T-cell (primary cell): ENCODE measurements at regions not wholly inside any gene's neighbourhood (a gene's known extent, or its start where the extent isn't known, plus 50 kb on each side); places are given as distances from the start of the nearest gene placed in this dataset.
"Not testable (repeated sequence)": the region's sequence is repeated elsewhere in the genome, so short reads cannot be mapped to it uniquely, and the experiment has no call there.

ENCODE experiments used
- ATAC-seq, 4 experiments: fragments of 200-7000 bp in 3 of 4; fragments of 150-1000 bp in 1 of 4; cut with Tn5 transposase; replicated peaks in 1 of 4; 1 replicate in 3 of 4; 2 replicates in 1 of 4; pipeline ENCODE4 v1.10.0; 2021; ENCODE audit warnings: moderate library complexity in 3 of 4, mild to moderate bottlenecking in 2 of 4, moderate number of reproducible peaks in 1 of 4
- CTCF ChIA-PET, 2 donors: fragments of 300-600 bp; sonication (Branson Sonifier 250); formaldehyde crosslinking; loops; one replicate each; lab custom pipeline; 2022; ENCODE audit warnings: antibody characterized with exemption in 2 of 2; lab: Charles Lee
- POLR2A ChIA-PET, 2 donors: fragments of 300-600 bp; sonication (Branson Sonifier 250); formaldehyde crosslinking; loops; one replicate each; lab custom pipeline; 2022; ENCODE audit warnings: antibody characterized with exemption in 2 of 2; lab: Charles Lee
- DNase-seq, 35 experiments: peaks; one replicate each; pipeline versions ENCODE4 v3.0.0 to v3.0.0-alpha.2; 2013 to 2023
- H3K27ac ChIP-seq: one replicate; pipeline ENCODE4 v1.5.1; 2013; ENCODE audit warnings: low read length
- H3K27me3 ChIP-seq, 2 experiments: replicated peaks in 1 of 2; 1 replicate in 1 of 2; 2 replicates in 1 of 2; pipeline versions ENCODE4 v1.6.1 to v1.7.0; 2013; ENCODE audit warnings: low read length in 1 of 2, mixed read lengths in 1 of 2; ENCODE audit not compliant: control insufficient read depth in 2 of 2, insufficient read depth in 2 of 2; ENCODE audit errors: extremely low read depth in 1 of 2
- H3K36me3 ChIP-seq, 2 donors: 1 replicate in 1 of 2; 2 replicates in 1 of 2; pipeline versions ENCODE4 v1.6.1 to v1.7.0; 2013; ENCODE audit warnings: low read length in 1 of 2; ENCODE audit not compliant: control insufficient read depth in 2 of 2, insufficient read depth in 1 of 2; ENCODE audit errors: extremely low read depth in 1 of 2
- H3K4me1 ChIP-seq, 2 experiments: 1 replicate in 1 of 2; 2 replicates in 1 of 2; pipeline versions ENCODE4 v1.6.1 to v1.7.0; 2013; ENCODE audit warnings: low read length in 2 of 2, mixed read lengths in 1 of 2; ENCODE audit not compliant: insufficient read depth in 2 of 2, control insufficient read depth in 1 of 2; ENCODE audit errors: extremely low read depth in 1 of 2
- H3K4me3 ChIP-seq, 2 donors: 1 replicate in 1 of 2; 2 replicates in 1 of 2; pipeline versions ENCODE4 v1.5.1 to v1.7.0; 2013; ENCODE audit warnings: mild to moderate bottlenecking in 2 of 2, low read length in 1 of 2, moderate library complexity in 1 of 2; ENCODE audit not compliant: control insufficient read depth in 1 of 2; ENCODE audit errors: extremely low read depth in 1 of 2
- H3K9me3 ChIP-seq: 2 replicates; pipeline ENCODE4 v1.7.0; 2013
- H3K27ac Mint-ChIP-seq, 2 donors: one replicate each; pipeline ENCODE4 v1.8.0; 2020 to 2021; ENCODE audit warnings: mild to moderate bottlenecking in 2 of 2, mixed read lengths in 2 of 2
- H3K27me3 Mint-ChIP-seq, 2 donors: one replicate each; pipeline ENCODE4 v1.8.0; 2021 to 2022; ENCODE audit warnings: mixed read lengths in 2 of 2
- H3K36me3 Mint-ChIP-seq: one replicate; pipeline ENCODE4 v1.8.0; 2021; ENCODE audit warnings: mixed read lengths
- H3K4me1 Mint-ChIP-seq, 3 donors: one replicate each; pipeline ENCODE4 v1.8.0; 2020 to 2022; ENCODE audit warnings: mixed read lengths in 3 of 3, mild to moderate bottlenecking in 1 of 3
- H3K4me3 Mint-ChIP-seq, 3 donors: one replicate each; pipeline ENCODE4 v1.8.0; 2020 to 2022; ENCODE audit warnings: mild to moderate bottlenecking in 3 of 3, mixed read lengths in 3 of 3, moderate library complexity in 3 of 3
- H3K9me3 Mint-ChIP-seq, 3 donors: one replicate each; pipeline ENCODE4 v1.8.0; 2020 to 2022; ENCODE audit warnings: mixed read lengths in 3 of 3
- WGBS: methylation state at CpG from one replicate; pipeline ENCODE4 v1.1.5; 2013; ENCODE audit warnings: missing lambda C conversion rate; ENCODE audit not compliant: insufficient coverage; 5-methylcytosine and 5-hydroxymethylcytosine counted together

DNA sequence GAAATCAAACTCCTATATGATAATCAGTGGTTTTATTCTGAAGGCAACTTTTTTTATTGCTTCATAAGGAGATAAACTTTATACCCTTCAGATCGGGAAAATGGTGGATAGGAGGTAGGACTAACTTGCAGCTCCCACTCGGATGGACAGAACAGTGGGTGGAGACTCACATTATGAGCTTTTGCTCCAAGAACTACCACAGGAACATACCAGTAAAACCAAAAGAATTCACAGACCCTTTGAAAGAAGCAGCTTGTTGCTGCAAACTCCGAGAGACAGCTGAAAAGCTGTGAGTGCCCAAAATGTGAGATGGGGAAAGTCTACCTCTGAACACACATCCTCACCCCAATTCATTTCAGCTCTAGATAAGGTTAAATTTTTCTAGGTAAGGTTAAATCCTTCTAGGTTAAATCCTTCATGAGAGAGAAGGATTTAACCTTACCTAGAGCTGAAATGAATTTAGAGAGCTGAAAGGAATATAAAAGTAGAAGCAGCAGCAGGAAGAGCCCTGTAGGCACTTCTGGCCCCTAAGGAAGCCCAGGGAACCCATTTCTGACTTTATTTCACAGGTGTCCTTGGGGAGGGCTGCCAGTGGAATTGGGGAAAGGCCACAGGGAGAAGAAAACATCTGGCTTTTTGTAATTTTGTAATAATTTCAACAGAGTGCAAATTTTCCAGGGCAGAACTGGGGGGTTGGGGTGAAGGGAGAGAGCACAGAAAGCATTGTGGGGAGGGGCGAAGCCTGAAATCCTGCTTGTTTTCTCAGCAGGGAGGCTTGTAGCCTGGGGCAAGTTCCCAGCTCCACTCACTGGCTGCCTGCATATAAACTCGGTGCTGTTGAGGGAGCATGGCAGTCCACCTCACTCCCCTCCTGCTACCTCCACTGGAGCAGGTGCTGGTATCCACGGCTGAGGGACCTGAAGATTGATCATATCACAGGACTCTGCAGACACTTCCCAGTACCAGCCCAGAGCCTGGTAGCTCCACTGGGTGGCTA is 65.9 kb upstream of the HCRTR2 start:
- POLR2A ChIA-PET: no interaction called here
- WGBS: 48% methylated on average over 3 of the region's 6 CpGs
- no peaks in the 10 kb centered on the region for H3K9me3 ChIP-seq
- no peak overlapping the region for H3K27ac ChIP-seq
- CTCF ChIA-PET: no interaction called here
- no peaks in the 10 kb centered on the region for H3K4me1 Mint-ChIP-seq
- H3K4me3 Mint-ChIP-seq: no peak overlapping the region
- H3K4me3 ChIP-seq: no peak overlapping the region
- no peak for ATAC-seq
- no peaks in the 10 kb centered on the region for H3K36me3 ChIP-seq
- peaks cover 22 to 27% (median 26%) of the 10 kb centered on the region in 3 donors for H3K9me3 Mint-ChIP-seq
- H3K27ac Mint-ChIP-seq: no peak overlapping the region
- no peaks in the 10 kb centered on the region for H3K27me3 Mint-ChIP-seq
- no peaks in the 10 kb centered on the region for H3K4me1 ChIP-seq
- no peak for DNase-seq
- no peaks in the 10 kb centered on the region for H3K27me3 ChIP-seq
- no peaks in the 10 kb centered on the region for H3K36me3 Mint-ChIP-seq

DNA sequence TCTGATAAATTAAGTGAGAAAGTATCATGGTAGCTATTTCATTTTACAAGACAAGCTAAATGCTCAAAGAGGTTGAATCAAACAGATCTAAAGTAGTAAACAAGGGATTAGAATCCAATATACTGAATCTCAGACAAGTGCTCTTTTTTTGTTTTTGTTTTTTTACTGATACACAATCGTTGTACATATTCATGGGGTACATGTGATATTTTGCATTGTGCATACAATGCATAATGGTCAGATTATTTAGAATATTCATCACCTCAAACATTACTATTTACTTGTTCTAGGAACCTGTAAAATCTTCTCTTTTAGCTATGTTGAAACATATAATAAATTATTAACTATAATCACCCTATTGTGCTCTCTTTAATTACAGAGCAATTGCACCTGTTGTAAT is 57.0 kb upstream of the HCRTR2 start:
- no peak for DNase-seq
- Mint-ChIP-seq H3K27ac (no peak overlapping the region), H3K27me3 (no peaks in the 10 kb centered on the region), H3K9me3 (peaks cover 11 to 29% (median 17%) of the 10 kb centered on the region in 3 donors), H3K4me3 (no peak overlapping the region), H3K36me3 (no peaks in the 10 kb centered on the region), H3K4me1 (no peaks in the 10 kb centered on the region)
- no peaks in the 10 kb centered on the region for H3K4me1 ChIP-seq
- no CpG with 5 or more reads among the region's 1 CpG for WGBS
- no peaks in the 10 kb centered on the region for H3K36me3 ChIP-seq
- no peaks in the 10 kb centered on the region for H3K9me3 ChIP-seq
- no peak for ATAC-seq
- no peak overlapping the region for H3K4me3 ChIP-seq
- POLR2A ChIA-PET: no interaction called here
- H3K27ac ChIP-seq: no peak overlapping the region
- CTCF ChIA-PET: no interaction called here
- H3K27me3 ChIP-seq: no peaks in the 10 kb centered on the region

DNA sequence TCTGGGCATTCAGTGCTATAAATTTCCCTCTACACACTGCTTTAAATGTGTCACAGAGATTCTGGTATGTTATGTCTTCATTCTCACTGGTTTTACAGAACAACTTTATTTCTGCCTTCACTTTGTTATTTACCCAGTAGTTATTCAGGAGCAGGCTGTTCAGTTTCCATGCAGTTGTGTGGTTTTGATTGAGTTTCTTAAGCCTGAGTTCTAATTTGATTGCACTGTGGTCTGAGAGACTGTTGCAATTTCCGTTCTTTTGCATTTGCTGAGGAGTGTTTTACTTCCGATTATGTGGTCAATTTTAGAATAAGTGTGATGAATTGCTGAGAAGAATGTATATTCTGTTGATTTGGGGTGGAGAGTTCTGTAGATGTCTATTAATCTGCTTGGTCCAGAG is 50.1 kb upstream of the HCRTR2 start:
- H3K36me3 ChIP-seq, H3K4me1 ChIP-seq, H3K4me3 Mint-ChIP-seq, H3K27ac ChIP-seq, H3K4me3 ChIP-seq, DNase-seq, H3K36me3 Mint-ChIP-seq, H3K27ac Mint-ChIP-seq, POLR2A ChIA-PET, H3K27me3 ChIP-seq, H3K9me3 ChIP-seq, H3K4me1 Mint-ChIP-seq, H3K27me3 Mint-ChIP-seq, CTCF ChIA-PET, ATAC-seq: not testable (repeated sequence)
- peaks cover 26 to 47% (median 43%) of the 10 kb centered on the region in 3 donors for H3K9me3 Mint-ChIP-seq
- 64% methylated on average over 2 of the region's 2 CpGs for WGBS
